ENCODE measurements at regions not wholly inside any gene's neighbourhood (a gene's known extent, or its start where the extent isn't known, plus 50 kb on each side); places are given as distances from the start of the nearest gene placed in this dataset.
"Not testable (repeated sequence)": the region's sequence is repeated elsewhere in the genome, so short reads cannot be mapped to it uniquely, and the experiment has no call there.

DNA sequence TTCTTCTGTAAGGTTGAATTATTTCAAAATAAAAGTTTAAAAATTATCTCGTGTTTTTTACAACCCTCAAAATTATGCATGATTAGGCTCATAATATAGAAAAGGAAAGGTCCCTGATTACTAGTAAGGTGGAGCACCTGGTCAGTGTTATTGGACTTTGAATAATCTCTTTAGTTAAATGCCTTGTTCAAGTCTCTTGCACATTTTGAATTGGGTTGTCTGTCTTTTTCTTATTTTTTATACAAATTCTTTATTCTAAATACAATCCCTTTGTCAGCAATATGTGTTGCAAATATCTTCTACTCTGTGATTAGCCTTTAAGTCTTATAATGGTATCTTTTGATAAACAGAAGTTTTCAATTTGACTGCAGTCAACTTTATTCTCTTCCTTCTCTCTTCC lies 100.7 kb upstream of the TNFSF4 start:
- H3K36me3 Mint-ChIP-seq (ENCODE audit: insufficient read depth), result peaks cover 3% of the 10 kb centered on the region
- H3K4me1 Mint-ChIP-seq (ENCODE audit: low read depth), result peaks cover 5% of the 10 kb centered on the region
- no peaks in the 10 kb centered on the region for H3K27me3 Mint-ChIP-seq
- H3K9me3 Mint-ChIP-seq (ENCODE audit: low read depth), result peaks cover 10% of the 10 kb centered on the region
- H3K27ac Mint-ChIP-seq, result no peak overlapping the region
- TF ChIP-seq, protein P1, sequence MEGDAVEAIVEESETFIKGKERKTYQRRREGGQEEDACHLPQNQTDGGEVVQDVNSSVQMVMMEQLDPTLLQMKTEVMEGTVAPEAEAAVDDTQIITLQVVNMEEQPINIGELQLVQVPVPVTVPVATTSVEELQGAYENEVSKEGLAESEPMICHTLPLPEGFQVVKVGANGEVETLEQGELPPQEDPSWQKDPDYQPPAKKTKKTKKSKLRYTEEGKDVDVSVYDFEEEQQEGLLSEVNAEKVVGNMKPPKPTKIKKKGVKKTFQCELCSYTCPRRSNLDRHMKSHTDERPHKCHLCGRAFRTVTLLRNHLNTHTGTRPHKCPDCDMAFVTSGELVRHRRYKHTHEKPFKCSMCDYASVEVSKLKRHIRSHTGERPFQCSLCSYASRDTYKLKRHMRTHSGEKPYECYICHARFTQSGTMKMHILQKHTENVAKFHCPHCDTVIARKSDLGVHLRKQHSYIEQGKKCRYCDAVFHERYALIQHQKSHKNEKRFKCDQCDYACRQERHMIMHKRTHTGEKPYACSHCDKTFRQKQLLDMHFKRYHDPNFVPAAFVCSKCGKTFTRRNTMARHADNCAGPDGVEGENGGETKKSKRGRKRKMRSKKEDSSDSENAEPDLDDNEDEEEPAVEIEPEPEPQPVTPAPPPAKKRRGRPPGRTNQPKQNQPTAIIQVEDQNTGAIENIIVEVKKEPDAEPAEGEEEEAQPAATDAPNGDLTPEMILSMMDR (IDR thresholded peaks at IDR 0.05; ENCODE audit: unreplicated experiment), result no peak
- no peak overlapping the region for H3K4me3 Mint-ChIP-seq (ENCODE audit: low read depth)
- DNase-seq (ENCODE audit: low spot score, unreplicated experiment), result no peak

DNA sequence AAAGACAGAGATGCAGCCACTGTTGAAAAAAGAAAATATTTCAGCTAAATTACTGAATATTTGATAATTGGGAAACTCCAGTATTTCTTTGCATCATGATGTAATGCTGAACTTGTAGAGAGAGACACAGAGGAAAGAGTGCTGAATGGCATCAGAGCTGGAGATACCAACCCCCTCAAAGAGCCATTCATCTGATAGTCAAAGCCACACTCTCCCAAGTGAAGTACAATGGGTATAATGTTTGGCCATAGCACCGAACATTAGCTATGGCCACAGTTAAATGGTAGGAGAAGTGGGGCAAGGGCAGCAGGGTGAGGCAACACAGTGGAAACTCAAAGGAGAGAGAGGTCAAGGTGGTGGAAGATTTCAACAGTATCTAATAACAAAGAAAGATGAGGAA lies 107.5 kb upstream of the TNFSF4 start:
- no peak for DNase-seq (ENCODE audit: low spot score, unreplicated experiment)
- no peaks in the 10 kb centered on the region for H3K27me3 Mint-ChIP-seq
- H3K4me1 Mint-ChIP-seq (ENCODE audit: low read depth), result no peaks in the 10 kb centered on the region
- no peak overlapping the region for H3K4me3 Mint-ChIP-seq (ENCODE audit: low read depth)
- H3K9me3 Mint-ChIP-seq (ENCODE audit: low read depth), result peaks cover 10% of the 10 kb centered on the region
- TF ChIP-seq, protein P1 (IDR thresholded peaks at IDR 0.05; ENCODE audit: unreplicated experiment), result no peak
- H3K36me3 Mint-ChIP-seq (ENCODE audit: insufficient read depth), result peaks cover 3% of the 10 kb centered on the region
- H3K27ac Mint-ChIP-seq, result no peak overlapping the region

DNA sequence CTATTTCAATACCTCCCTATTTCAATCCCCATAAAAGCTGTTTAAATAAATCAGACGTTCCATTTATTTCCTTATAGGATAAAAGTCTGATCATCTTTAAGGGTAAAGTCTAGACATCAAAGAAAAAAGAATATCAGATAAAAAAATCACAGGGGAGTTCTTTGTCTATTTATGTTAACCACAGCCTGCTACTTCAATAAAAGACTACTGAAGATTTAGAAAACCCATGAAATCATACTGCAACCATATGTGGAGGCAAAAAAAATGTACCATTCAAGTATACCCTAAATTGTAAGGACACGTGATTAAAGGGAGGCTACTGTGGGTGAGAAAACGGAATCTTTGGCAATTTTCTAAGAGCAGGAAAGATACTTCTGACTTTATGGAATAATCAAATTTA lies 108.2 kb upstream of the TNFSF4 start:
- Mint-ChIP-seq H3K9me3 (ENCODE audit: low read depth) (peaks cover 11% of the 10 kb centered on the region), H3K27ac (no peak overlapping the region), H3K36me3 (ENCODE audit: insufficient read depth) (no peaks in the 10 kb centered on the region), H3K27me3 (no peaks in the 10 kb centered on the region), H3K4me3 (ENCODE audit: low read depth) (no peak overlapping the region), H3K4me1 (ENCODE audit: low read depth) (no peaks in the 10 kb centered on the region)
- no peak for DNase-seq (ENCODE audit: low spot score, unreplicated experiment)
- TF ChIP-seq, protein P1 (IDR thresholded peaks at IDR 0.05; ENCODE audit: unreplicated experiment), result no peak

DNA sequence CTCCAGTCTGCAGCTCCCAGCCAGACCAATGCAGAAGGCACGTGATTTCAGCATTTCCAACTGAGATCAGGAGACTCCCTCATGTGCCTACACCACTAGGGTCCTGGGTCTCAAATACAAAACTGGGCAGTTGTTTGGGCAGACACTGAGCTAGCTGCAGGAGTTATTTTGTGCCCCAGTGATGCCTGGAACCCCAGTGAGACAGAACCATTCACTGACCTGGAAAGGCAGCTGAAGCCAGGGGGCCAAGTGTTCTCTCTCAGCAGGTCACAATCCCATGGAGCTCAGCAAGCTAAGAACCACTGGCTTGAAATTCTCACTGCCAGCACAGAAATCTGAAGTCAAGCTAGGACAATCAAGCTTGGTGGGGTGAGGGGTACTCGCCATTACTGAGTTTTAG lies 111.7 kb upstream of the TNFSF4 start:
- TF ChIP-seq, protein P1 (IDR thresholded peaks at IDR 0.05; ENCODE audit: unreplicated experiment), result no peak
- Mint-ChIP-seq H3K9me3 (ENCODE audit: low read depth) (peaks cover 21% of the 10 kb centered on the region), H3K36me3 (ENCODE audit: insufficient read depth) (peaks cover 2% of the 10 kb centered on the region), H3K4me3 (ENCODE audit: low read depth) (no peak overlapping the region), H3K27ac (no peak overlapping the region), H3K27me3 (no peaks in the 10 kb centered on the region), H3K4me1 (ENCODE audit: low read depth) (no peaks in the 10 kb centered on the region)
- no peak for DNase-seq (ENCODE audit: low spot score, unreplicated experiment)

DNA sequence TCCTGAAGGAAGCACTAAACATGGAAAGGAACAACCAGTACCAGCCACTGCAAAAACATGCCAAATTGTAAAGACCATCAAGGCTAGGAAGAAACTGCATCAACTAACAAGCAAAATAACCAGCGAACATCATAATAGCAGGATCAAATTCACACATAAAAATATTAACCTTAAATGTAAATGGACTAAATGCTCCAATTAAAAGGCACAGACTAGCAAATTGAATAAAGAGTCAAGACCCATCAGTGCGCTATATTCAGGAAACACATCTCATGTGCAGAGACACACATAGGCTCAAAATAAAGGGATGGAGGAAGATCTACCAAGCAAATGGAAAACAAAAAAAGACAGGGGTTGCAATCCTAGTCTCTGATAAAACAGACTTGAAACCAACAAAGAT lies 117.2 kb upstream of the TNFSF4 start:
- H3K27ac Mint-ChIP-seq; H3K27me3 Mint-ChIP-seq; H3K4me1 Mint-ChIP-seq (ENCODE audit: low read depth); H3K4me3 Mint-ChIP-seq (ENCODE audit: low read depth); DNase-seq (ENCODE audit: low spot score, unreplicated experiment); H3K36me3 Mint-ChIP-seq (ENCODE audit: insufficient read depth): not testable (repeated sequence)
- peaks cover 23% of the 10 kb centered on the region for H3K9me3 Mint-ChIP-seq (ENCODE audit: low read depth)

DNA sequence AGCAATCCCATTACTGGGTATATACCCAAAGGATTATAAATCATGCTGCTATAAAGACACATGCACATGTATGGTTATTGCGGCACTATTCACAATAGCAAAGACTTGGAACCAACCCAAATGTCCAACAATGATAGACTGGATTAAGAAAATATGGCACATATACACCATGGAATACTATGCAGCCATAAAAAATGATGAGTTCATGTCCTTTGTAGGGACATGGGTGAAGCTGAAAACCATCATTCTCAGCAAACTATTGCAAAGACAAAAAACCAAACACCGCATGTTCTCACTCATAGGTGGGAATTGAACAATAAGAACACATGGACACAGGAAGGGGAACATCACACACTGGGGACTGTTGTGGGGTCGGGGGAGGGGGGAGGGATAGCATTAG lies 120.9 kb upstream of the TNFSF4 start:
- not testable (repeated sequence) for H3K36me3 Mint-ChIP-seq (ENCODE audit: insufficient read depth); H3K27ac Mint-ChIP-seq; H3K4me1 Mint-ChIP-seq (ENCODE audit: low read depth); H3K9me3 Mint-ChIP-seq (ENCODE audit: low read depth); H3K27me3 Mint-ChIP-seq; DNase-seq (ENCODE audit: low spot score, unreplicated experiment); H3K4me3 Mint-ChIP-seq (ENCODE audit: low read depth)

All from progenitor cell of endocrine pancreas (in vitro differentiated cells).